Choroid plexus epithelial cell (primary cell): ENCODE measurements at regions not wholly inside any gene's neighbourhood (a gene's known extent, or its start where the extent isn't known, plus 50 kb on each side); places are given as distances from the start of the nearest gene placed in this dataset.

Source experiments
- DNase-seq: peaks from one replicate; pipeline ENCODE4 v3.0.0-alpha.2; 2010; ENCODE audit warnings: low read depth
- H3K4me3 ChIP-seq: 2 replicates; pipeline ENCODE4 v1.5.1; 2011; ENCODE audit warnings: low read depth, mild to moderate bottlenecking, control low read depth, low read length, moderate library complexity
- TF ChIP-seq, protein P1 (sequence below): conservative IDR thresholded peaks from 2 replicates; pipeline ENCODE4 v1.5.1; 2011; ENCODE audit warnings: low read depth, mild to moderate bottlenecking, control low read depth, inconsistent platforms, low read length, moderate library complexity

GRCh38 chr16:85266857-85267256 lies 154.6 kb upstream of the CIBAR2 start:
- TF ChIP-seq, protein P1, sequence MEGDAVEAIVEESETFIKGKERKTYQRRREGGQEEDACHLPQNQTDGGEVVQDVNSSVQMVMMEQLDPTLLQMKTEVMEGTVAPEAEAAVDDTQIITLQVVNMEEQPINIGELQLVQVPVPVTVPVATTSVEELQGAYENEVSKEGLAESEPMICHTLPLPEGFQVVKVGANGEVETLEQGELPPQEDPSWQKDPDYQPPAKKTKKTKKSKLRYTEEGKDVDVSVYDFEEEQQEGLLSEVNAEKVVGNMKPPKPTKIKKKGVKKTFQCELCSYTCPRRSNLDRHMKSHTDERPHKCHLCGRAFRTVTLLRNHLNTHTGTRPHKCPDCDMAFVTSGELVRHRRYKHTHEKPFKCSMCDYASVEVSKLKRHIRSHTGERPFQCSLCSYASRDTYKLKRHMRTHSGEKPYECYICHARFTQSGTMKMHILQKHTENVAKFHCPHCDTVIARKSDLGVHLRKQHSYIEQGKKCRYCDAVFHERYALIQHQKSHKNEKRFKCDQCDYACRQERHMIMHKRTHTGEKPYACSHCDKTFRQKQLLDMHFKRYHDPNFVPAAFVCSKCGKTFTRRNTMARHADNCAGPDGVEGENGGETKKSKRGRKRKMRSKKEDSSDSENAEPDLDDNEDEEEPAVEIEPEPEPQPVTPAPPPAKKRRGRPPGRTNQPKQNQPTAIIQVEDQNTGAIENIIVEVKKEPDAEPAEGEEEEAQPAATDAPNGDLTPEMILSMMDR: no peak
- DNase-seq: no peak

GRCh38 chr16:85267414-85267945 lies 155.2 kb upstream of the CIBAR2 start:
- DNase-seq: no peak
- H3K4me3 ChIP-seq: no peak overlapping the region
- TF ChIP-seq, protein P1: no peak

More at GRCh38 chr16:85266857-85267256, 154.6 kb upstream of the CIBAR2 start:
- no peak overlapping the region for H3K4me3 ChIP-seq

DNA sequence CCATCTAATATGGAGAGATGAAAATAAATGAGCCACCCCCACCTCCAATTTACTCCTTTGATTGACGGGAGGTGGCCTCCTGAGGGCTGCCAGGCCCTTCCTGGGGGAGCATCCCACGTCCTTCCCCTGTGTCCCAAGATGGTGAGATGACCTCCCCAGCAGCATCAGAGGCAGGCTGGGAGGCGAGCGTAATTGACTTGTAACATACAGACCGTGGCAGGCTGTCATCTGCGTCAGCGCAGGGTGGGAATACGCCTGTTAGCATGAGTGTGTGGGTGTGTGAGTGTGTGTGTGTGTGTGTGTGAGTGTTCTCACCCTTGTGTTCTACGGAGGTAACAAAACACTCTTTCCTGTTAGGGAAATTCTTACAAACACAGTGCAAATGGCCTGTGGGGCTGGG lies 156.9 kb upstream of the CIBAR2 start:
- DNase-seq: no peak
- TF ChIP-seq, protein P1: no peak
- no peak overlapping the region for H3K4me3 ChIP-seq

GRCh38 chr16:85270374-85270773 lies 158.1 kb upstream of the CIBAR2 start:
- TF ChIP-seq, protein P1: no peak
- DNase-seq: no peak
- H3K4me3 ChIP-seq: no peak overlapping the region

GRCh38 chr16:85271198-85271597 lies 158.9 kb upstream of the CIBAR2 start:
- TF ChIP-seq, protein P1: no peak

GRCh38 chr16:85273293-85273692 lies 161.0 kb upstream of the CIBAR2 start:
- H3K4me3 ChIP-seq: no peak overlapping the region
- DNase-seq: no peak
- TF ChIP-seq, protein P1: no peak

More at GRCh38 chr16:85271198-85271597, 158.9 kb upstream of the CIBAR2 start:
- DNase-seq: no peak
- H3K4me3 ChIP-seq: no peak overlapping the region

- no peak overlapping the region for H3K4me3 ChIP-seq
- TF ChIP-seq, protein P1: no peak
- no peak for DNase-seq
Measured at GRCh38 chr16:85274501-85274900, 162.2 kb upstream of the CIBAR2 start.
